GM10248 (cell line): ENCODE measurements at regions not wholly inside any gene's neighbourhood (a gene's known extent, or its start where the extent isn't known, plus 50 kb on each side); places are given as distances from the start of the nearest gene placed in this dataset.

ENCODE experiments used
- CTCF ChIA-PET: fragments of 300-600 bp; sonication (Branson Sonifier 250); formaldehyde crosslinking; extraction: SDS; loops from one replicate; lab custom pipeline; 2021; ENCODE audit warnings: antibody characterized with exemption; lab: Yijun Ruan, JAX
- POLR2A ChIA-PET: fragments of 350-650 bp; sonication (Branson Sonifier 250); formaldehyde crosslinking; extraction: SDS; loops from one replicate; lab custom pipeline; 2020; ENCODE audit warnings: antibody characterized with exemption; lab: Yijun Ruan, JAX
- DNase-seq: peaks from one replicate; pipeline ENCODE4 v3.0.0; 2012; ENCODE audit errors: extremely low spot score
- TF ChIP-seq, protein P1 (sequence below): IDR thresholded peaks from 2 replicates; pipeline ENCODE4 v1.5.1; 2012; ENCODE audit warnings: mild to moderate bottlenecking, low read depth; ENCODE audit errors: extremely low read depth, missing control alignments, control extremely low read depth

DNA sequence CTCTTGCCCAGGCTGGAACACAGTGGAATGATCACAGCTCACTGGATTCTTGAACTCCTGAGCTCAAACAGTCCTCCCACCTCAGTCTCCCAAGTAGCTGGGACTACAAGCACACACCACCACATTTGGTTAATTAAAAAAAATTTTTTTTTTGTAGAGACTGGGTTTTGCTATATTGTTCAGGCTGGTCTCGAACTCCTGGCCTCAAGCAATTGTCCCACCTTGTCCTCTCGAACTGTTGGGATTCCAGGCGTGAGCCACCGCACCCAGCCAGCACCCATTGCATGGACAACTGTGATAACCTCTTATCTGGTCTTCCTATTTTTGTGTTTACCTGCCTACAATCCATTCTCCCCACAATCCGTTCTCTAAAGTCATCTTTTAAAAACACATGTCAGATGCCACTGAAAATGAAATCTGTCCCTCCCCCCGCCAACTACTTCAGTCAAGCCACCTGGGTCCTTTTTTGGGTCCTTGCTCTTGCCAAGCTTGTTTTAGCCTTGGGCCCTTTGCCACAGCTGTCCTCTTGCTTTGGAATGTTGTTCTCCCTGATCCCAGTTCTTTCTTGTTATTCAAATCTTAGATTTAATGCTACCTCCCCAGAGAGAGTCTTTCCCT is 250.5 kb downstream of the PIK3R1 start:
- TF ChIP-seq, protein P1, sequence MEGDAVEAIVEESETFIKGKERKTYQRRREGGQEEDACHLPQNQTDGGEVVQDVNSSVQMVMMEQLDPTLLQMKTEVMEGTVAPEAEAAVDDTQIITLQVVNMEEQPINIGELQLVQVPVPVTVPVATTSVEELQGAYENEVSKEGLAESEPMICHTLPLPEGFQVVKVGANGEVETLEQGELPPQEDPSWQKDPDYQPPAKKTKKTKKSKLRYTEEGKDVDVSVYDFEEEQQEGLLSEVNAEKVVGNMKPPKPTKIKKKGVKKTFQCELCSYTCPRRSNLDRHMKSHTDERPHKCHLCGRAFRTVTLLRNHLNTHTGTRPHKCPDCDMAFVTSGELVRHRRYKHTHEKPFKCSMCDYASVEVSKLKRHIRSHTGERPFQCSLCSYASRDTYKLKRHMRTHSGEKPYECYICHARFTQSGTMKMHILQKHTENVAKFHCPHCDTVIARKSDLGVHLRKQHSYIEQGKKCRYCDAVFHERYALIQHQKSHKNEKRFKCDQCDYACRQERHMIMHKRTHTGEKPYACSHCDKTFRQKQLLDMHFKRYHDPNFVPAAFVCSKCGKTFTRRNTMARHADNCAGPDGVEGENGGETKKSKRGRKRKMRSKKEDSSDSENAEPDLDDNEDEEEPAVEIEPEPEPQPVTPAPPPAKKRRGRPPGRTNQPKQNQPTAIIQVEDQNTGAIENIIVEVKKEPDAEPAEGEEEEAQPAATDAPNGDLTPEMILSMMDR, result no peak
- CTCF ChIA-PET, result interaction anchor here (0.8 to 4.4 kb wide), 3 partner anchors 12 to 183 kb away, joined by 3 to 20 read pairs (median 3); no protein-coding TSS in a partner anchor
- no peak for DNase-seq

DNA sequence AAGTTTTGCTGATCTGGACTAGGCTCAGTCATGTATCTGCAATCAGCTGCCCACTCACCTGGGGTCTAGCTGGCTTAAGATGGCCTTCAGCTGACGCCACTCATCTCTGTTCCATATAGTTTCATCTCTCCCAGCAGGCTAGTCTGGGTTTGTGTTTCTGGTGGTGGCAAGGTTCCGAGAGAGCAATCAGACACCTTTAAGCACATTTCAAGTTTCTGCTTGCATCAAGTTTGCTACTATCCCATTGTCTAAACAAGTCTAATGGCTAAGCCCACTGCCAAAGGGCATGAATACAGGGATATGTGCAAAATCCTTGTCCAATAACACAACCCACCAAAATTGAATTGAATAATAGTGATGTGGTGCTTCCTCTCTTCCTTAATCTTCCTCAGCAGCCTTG is 251.7 kb downstream of the PIK3R1 start:
- DNase-seq, result no peak
- ChIA-PET POLR2A (no interaction called here), CTCF (interaction anchor here (1.1 to 4.4 kb wide), 3 partner anchors 10 to 181 kb away, joined by 3 to 20 read pairs (median 4); no protein-coding TSS in a partner anchor)
- TF ChIP-seq, protein P1, result no peak

More for the DNA sequence above, 250.5 kb downstream of the PIK3R1 start:
- POLR2A ChIA-PET, result no interaction called here

DNA sequence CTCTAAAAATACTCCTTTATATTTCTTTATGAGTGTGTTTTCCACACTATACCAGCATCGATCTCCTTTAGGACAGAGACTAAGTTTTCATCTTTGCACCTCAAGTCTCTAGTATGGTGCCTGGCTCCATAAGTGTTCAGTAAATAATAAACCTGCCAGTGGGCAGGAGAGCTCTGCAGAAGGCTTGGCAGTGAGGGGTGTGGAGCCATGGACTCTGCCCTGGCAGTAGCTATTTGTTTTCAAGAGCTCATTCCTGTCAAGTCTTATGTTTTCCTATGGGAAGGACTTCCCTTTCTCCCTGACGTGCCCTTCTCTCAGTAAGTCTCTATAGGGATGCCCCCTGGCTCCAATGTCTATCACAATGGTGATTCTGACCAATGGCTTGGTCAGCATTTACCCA is 252.2 kb downstream of the PIK3R1 start:
- TF ChIP-seq, protein P1, result no peak
- DNase-seq, result no peak
- CTCF ChIA-PET, result interaction anchor here (0.6 to 4.4 kb wide), 5 partner anchors 10 to 181 kb away, joined by 3 to 20 read pairs (median 3); no protein-coding TSS in a partner anchor
- POLR2A ChIA-PET, result no interaction called here

DNA sequence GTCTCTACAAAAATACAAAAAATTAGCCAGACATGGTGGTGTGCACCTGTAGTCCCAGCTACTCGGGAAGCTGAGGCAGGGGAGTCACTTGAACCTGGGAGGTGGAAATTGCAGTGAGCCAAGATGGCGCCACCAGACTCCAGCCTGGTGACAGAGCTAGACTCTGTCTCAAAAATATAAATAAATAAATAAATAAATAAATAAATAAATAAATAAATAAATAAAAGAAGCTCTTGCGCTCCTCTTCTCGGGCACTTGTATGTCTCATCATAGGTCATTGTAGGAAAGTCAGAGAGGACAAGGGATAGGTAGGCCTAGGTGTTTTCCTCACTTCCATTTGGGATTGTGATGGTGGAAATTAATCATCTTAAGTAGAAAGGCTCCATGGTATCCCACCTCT is 252.8 kb downstream of the PIK3R1 start:
- POLR2A ChIA-PET, result no interaction called here
- TF ChIP-seq, protein P1, result no peak
- CTCF ChIA-PET, result interaction anchor here (0.6 to 4.4 kb wide), 5 partner anchors 11 to 182 kb away, joined by 3 to 20 read pairs (median 3); no protein-coding TSS in a partner anchor

DNA sequence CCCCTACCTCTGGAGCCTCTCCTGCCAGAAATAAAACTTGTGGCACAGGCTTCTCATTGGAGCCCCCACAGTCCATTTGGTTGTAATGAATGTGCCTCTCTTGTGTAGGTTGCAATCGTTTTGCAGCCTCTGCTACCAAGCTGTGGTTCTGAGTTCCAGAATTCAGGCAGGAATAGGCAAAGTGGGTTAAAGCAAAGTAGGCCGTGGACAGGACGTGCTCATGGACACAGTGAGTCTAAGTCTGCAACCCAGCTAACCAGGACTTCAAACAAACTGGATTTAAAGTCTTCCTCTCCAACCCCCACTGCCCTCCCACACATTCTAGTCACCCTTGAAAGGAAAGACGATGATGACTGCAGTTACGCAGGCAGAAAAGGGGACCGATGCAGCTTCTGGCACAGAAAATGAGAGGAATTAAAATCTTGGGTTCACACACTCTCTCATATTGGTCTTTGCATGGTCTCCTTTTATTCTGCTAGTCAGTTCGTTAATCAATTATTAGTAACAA is 260.0 kb downstream of the PIK3R1 start:
- TF ChIP-seq, protein P1, result no peak
- CTCF ChIA-PET, result interaction anchor here (1.2 to 1.8 kb wide), 4 partner anchors 9 to 189 kb away, joined by 3 to 6 read pairs (median 3); no protein-coding TSS in a partner anchor
- DNase-seq, result no peak
- POLR2A ChIA-PET, result no interaction called here

More for the DNA sequence above, 252.8 kb downstream of the PIK3R1 start:
- no peak for DNase-seq

DNA sequence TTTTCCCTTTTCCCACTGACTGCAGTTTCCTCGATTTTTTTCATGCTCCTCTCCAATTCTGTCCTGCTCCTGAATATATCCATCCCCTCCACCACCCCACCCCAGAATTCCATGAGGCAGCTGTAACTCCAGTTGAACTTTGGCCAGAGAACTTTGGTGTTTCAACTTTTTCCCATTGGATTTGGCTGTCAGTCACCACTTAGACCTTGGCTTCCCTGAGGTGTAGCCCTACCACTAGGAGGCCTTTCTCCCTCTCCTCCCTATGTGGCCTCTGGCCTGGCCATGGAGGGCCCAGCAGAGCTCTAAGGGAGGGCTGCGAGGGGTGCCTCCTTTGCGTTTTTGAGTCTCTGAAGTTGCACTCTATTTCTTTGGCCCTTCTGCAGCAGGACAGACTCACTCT is 261.3 kb downstream of the PIK3R1 start:
- CTCF ChIA-PET, result interaction anchor here (1.0 to 1.8 kb wide), 3 partner anchors 8 to 30 kb away, joined by 3 to 6 read pairs (median 3); no protein-coding TSS in a partner anchor
- no peak for DNase-seq
- POLR2A ChIA-PET, result no interaction called here
- TF ChIP-seq, protein P1, result no peak
